22Rv1 (cell line): ENCODE measurements at regions not wholly inside any gene's neighbourhood (a gene's known extent, or its start where the extent isn't known, plus 50 kb on each side); places are given as distances from the start of the nearest gene placed in this dataset.

Experiments used
- ZFX ChIP-seq: fragments of 450-650 bp; IDR thresholded peaks from 2 replicates; pipeline ENCODE4 v1.6.1; 2017; ENCODE audit warnings: antibody characterized with exemption, borderline replicate concordance
- TF ChIP-seq, protein P1 (sequence below): fragments of 450-650 bp; IDR thresholded peaks from 2 replicates; pipeline ENCODE4 v1.5.1; 2017; ENCODE audit warnings: mild to moderate bottlenecking

DNA sequence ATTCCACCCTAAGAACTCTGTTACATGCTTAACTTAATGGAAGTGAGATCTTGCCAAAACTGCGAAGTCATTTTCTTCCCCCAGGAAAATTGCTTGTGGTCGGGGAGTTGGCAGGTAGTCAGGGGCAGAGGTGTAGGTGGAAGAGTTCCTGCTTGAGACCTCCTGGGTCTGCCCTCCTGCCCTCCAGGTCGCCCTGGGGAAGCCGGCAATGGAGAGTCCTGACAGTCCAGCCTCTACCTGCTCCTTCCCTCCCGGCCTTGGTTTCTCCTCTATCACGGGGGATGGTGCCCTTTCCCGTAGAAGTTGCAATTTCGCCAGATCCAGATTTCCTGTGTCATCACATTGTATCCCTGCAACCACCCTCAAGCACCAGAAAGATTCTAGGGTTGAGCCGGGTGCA, 463.8 kb downstream of the MATN1 start:
- TF ChIP-seq, protein P1, sequence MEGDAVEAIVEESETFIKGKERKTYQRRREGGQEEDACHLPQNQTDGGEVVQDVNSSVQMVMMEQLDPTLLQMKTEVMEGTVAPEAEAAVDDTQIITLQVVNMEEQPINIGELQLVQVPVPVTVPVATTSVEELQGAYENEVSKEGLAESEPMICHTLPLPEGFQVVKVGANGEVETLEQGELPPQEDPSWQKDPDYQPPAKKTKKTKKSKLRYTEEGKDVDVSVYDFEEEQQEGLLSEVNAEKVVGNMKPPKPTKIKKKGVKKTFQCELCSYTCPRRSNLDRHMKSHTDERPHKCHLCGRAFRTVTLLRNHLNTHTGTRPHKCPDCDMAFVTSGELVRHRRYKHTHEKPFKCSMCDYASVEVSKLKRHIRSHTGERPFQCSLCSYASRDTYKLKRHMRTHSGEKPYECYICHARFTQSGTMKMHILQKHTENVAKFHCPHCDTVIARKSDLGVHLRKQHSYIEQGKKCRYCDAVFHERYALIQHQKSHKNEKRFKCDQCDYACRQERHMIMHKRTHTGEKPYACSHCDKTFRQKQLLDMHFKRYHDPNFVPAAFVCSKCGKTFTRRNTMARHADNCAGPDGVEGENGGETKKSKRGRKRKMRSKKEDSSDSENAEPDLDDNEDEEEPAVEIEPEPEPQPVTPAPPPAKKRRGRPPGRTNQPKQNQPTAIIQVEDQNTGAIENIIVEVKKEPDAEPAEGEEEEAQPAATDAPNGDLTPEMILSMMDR: no peak
- TF ChIP-seq ZFX: no peak
